ENCODE measurements at regions not wholly inside any gene's neighbourhood (a gene's known extent, or its start where the extent isn't known, plus 50 kb on each side); places are given as distances from the start of the nearest gene placed in this dataset.

DNA sequence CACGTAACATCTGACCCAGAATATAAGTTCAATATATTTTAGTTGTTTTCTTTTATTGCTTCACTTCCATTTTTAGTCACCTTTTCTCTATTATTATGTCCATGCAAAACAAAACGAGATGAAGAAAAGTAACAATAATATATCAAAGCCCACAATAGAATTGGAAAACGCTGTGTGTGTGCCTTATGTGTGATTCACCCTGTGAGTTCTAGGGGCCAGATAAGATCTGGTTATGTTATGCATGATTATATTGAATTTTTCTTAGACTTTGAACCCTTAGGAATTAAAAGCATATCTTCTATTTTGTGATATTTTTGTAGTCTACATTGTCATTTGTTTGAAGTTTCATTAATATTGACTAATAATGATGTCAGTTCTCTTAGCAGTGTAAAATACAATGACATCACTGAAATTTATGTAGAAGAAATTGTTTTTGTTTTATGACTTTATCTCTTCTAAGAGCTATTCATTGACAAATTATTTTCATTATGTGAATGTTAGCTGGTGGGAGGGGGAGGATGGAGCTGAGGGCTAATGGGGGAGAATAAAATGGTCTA lies 243.6 kb downstream of the TFAP2B start:
- in situ Hi-C loops (cut with MboI), result no loop called here
- no TSS peak for BruUV-seq (replicated peaks)
- Histone ChIP-seq H3K36me3 (ENCODE audit: control insufficient read depth in 2 of 2, insufficient read depth in 2 of 2, low read length in 1 of 2) (no peaks in the 10 kb centered on the region), H4K20me1 (ENCODE audit: control insufficient read depth, insufficient read depth) (no peaks in the 10 kb centered on the region), H3K4me3 (no peak overlapping the region), H3K27ac (ENCODE audit: control insufficient read depth, insufficient read depth) (no peak overlapping the region), H2AFZ (ENCODE audit: control insufficient read depth, low read depth, low read length) (no peak overlapping the region), H3K9ac (ENCODE audit: control insufficient read depth, insufficient read depth, low read length) (no peak overlapping the region), H3K27me3 (replicated peaks in 1 of 2; ENCODE audit: control insufficient read depth in 2 of 2, insufficient read depth in 2 of 2, low read length in 1 of 2) (no peaks in the 10 kb centered on the region; a peak in 1 of 4 replicates), H3K4me1 (ENCODE audit: control insufficient read depth, insufficient read depth, low read length) (no peaks in the 10 kb centered on the region), H3K4me2 (ENCODE audit: control insufficient read depth, insufficient read depth) (no peak overlapping the region), H3K79me2 (ENCODE audit: control insufficient read depth, insufficient read depth, low read length) (no peaks in the 10 kb centered on the region), H3K9me3 (replicated peaks; ENCODE audit: control insufficient read depth, insufficient read depth, low read length) (no peaks in the 10 kb centered on the region)
- DNase-seq (ENCODE audit: low read depth, low spot score) (no peak), FAIRE-seq (no peak), ATAC-seq (no peak)
- CTCF ChIA-PET, result no interaction called here
- RAD21 ChIA-PET (ENCODE audit: unreplicated experiment), result no interaction called here
- SMC1A ChIA-PET (ENCODE audit: uncharacterized antibody, unreplicated experiment), result no interaction called here
- WGBS (ENCODE audit: insufficient coverage, insufficient replicate concordance, low lambda C conversion rate, missing lambda C conversion rate), result 0% methylated on average over 3 of the region's 3 CpGs
- intact Hi-C loops (cut with micrococcal nuclease; ENCODE audit: unreplicated experiment), result no loop called here
- POLR2A ChIA-PET, result no interaction called here
- TF ChIP-seq TAF1 (IDR thresholded peaks at IDR 0.05; ENCODE audit: borderline replicate concordance, low read depth, low read length) (no peak), SREBF2 (IDR thresholded peaks at IDR 0.05; ENCODE audit: low read length) (no peak), BMI1 (IDR thresholded peaks at IDR 0.05; ENCODE audit: borderline replicate concordance) (no peak), TBL1XR1 (IDR thresholded peaks at IDR 0.05; ENCODE audit: low read depth, low read length) (no peak), ZBTB4 (CRISPR knock-in tag; IDR thresholded peaks at IDR 0.05) (no peak), POLR2AphosphoS5 (IDR thresholded peaks at IDR 0.05; ENCODE audit: low read length) (no peak), BACH1 (IDR thresholded peaks at IDR 0.05; ENCODE audit: borderline replicate concordance) (no peak), ESRRA (IDR thresholded peaks at IDR 0.05; ENCODE audit: low read length) (no peak), HDAC6 (IDR thresholded peaks at IDR 0.05; ENCODE audit: unreplicated experiment) (no peak), HSF1 (IDR thresholded peaks at IDR 0.05; ENCODE audit: low read depth, low read length) (no peak), SMAD1 (IDR thresholded peaks at IDR 0.05; ENCODE audit: low read depth, partially characterized antibody) (no peak), BRCA1 (IDR thresholded peaks at IDR 0.05; ENCODE audit: low read depth, low read length) (no peak), TCF3 (IDR thresholded peaks at IDR 0.05; ENCODE audit: borderline replicate concordance, insufficient read depth, low read depth, low read length) (no peak), CEBPB (IDR thresholded peaks at IDR 0.05; ENCODE audit: borderline replicate concordance in 1 of 2, low read depth in 2 of 2, low read length in 2 of 2) (no peak), RAD51 (IDR thresholded peaks at IDR 0.05) (no peak), ZNF592 (IDR thresholded peaks at IDR 0.05) (no peak), JUND (IDR thresholded peaks at IDR 0.05; ENCODE audit: low read depth, low read length) (no peak)

All from GM12878 (cell line).